Colon (tissue), 2 donors: ENCODE measurements at regions not wholly inside any gene's neighbourhood (a gene's known extent, or its start where the extent isn't known, plus 50 kb on each side); places are given as distances from the start of the nearest gene placed in this dataset.
"Not testable (repeated sequence)": the region's sequence is repeated elsewhere in the genome, so short reads cannot be mapped to it uniquely, and the experiment has no call there.

ENCODE experiments used
- FAIRE-seq: peaks from 2 replicates; lab custom pipeline; 2012; peaks lifted over from hg19 to GRCh38; lab: Jason Lieb, UNC
- donor health status: control.
- donor health status: control.

DNA sequence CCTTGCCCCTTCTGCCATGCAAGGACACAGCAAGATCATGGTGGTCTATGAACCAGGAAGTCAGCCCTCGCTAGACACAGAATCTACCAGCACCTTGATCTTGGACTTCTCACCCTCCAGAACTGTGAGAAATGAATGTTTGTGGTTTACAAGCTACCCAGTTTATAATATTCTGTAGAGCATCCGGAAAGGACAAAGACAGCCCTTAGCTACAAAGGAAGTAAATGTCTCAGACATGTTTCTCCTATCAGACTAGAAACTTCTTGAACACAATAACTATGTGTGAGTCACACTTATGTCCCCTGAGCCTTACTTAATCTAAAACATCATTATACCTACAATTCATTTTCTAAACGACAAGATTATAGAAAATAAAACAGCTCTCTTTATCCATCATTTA, 176.7 kb downstream of the KLHL28 start:
- FAIRE-seq = no peak

DNA sequence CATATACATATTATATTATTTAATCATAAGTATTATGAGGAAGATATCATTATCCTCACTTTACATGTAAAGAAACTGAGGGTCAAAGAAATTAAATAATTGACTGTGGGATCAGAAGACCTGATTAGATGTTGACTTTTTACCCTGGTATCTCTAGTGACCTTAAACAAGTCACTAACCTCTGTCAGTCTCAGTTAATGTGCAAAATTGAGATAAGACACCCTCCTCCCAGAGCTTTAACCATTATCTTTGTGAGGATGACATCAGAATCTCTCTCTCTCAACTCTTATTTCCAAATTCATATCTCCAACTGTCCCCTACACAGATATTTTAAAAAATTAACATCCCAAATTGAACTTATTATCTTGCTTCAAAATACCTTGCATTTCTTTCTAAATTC, 177.8 kb downstream of the KLHL28 start:
- no peak for FAIRE-seq

DNA sequence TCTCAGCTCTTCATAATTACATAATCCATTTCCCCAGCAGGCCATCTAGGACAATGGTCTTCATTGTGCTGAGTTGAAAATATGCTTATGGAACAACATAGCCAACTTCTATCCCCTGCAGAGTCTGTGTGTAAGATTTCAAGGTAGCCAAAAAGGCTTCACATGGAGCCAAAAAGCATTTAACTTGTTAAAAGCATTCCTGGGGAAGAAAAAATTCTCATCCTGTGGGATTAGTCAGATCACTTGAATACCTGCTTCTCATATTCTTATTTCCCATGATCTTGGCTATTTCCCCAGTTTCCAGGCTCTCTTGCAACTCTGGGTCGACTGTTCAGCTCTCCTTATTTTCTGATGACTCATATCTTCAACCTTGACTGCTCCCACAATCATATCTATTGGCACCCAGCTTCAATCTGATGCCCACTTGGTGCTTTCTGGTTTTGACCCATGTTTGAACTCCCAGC, 178.9 kb downstream of the KLHL28 start:
- FAIRE-seq = no peak

DNA sequence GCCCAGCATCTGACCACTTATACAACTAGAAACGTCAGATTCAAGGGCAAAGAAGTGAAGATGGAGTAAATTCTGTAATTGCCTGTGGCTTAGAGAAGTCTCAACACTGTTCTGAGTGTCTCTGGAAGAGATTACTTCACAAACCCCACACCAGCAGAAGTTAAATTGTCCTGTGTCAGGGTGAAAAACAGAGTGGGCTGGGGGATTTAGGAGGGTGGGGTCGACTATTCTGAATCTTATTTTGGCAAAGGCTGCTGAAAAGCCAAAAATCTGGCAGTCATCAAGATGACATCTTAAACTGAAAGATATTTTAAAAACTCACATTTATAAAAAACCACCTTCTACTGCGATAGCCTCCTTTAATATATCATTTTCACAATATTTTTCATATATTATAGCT, 180.8 kb downstream of the KLHL28 start:
- FAIRE-seq = no peak

DNA sequence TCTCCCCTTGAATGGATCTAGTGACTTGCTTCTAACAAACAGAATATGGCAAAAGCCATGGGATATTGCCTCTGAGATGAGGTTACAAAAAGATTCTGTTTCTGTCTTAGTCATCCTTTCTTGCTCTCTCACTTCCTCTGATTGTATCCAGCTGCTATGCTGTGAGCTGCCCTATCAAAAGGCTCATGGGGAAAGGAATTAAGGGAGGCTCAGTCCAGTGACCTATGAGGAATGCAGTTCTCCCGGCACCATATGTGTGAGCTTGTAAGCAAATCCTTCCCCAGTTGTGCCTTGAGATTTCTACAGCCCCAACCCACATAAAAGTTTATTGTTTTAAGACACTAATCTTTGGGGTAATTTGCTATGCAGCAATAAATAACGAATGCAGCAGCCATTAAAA, 183.1 kb downstream of the KLHL28 start:
- no peak for FAIRE-seq

DNA sequence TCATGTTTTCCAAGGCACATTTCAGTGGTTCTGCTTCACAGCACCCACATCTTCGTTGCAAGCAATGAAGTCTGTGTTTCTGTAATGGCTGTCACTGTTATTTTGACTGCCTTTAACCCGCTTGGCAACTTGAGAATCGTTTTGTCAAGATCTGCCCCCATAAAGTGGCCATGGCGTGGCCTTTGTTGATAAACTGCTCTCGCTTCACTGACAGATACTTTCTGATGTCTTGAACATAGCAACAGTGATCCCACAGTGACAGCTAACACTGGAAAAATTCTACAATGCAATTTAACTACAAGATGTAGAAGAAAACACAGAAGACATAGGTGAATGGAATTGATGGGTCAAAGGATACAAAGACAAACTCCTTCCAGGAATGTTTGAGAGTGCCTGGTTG, 184.2 kb downstream of the KLHL28 start:
- no peak for FAIRE-seq

DNA sequence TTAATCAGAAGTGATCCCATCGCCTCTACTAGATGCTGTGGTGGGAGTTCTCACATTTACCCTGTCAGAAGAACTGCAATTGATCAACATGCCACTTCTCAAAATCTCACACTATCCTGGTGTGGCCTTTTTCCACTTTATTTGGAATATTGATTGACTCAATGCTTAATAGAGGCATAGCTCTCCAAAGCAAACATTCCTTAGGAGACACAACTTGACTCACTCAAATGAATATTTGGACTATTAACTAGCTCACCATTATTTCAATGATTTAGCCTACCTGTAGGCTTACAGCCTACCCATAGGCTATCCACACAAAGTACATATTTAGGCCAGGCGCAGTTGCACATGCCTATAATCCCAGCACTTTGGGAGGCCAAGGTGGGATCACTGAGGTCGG, 186.5 kb downstream of the KLHL28 start:
- no peak for FAIRE-seq

DNA sequence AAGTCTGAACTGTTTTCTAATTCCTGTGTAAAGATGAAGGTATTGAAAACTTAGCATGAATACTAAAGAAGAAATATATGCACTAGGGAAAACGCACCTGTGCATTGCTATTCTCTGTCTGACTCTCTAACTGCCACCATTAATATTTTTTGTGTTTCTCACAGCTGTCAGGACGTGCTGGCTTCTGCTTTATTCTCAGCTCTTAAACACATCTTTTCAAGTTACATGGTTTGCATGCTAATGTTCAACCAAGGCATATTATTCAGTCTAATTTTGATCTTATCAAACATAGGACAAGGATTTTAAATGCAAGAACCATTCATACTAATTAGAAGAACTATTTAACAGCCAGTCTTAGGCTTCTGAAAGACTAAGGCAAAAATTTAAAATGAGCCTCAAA, 187.4 kb downstream of the KLHL28 start:
- FAIRE-seq = no peak

DNA sequence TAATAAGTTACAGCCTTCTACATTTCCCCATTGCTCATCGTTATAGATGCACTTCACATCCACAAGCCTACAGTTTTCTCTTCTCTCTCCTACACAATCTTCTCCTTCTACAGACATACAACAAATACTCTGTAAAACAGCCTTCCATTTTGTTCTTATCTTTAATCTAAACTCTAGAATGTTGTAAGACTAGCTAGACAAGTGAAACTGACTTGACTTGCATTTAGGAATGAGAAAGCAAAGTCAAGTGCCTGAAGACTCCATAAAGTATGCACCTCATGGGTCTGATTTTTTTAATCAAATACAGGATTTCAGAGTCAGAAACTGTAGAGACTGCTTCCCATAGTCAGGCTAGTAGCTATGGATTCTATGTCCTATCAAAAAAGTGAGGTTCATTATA, 190.3 kb downstream of the KLHL28 start:
- no peak for FAIRE-seq

DNA sequence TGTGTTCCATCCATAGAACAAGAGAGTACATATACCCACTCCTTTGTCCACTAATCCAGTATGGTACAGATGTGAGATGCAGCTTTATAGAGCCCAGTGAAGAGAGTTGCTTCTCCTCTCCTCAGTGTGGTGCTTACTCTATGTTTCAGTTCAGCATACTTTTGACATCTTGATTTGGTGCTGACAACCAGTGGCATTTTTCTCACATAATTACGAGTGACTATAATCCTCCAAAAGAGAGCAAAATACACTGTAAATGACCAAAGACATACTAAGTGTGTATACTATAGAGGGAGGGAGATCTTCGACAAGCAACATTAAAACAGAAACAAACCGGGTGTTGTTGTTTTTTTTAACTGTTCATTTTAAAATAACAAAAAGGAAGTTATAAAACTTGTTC, 191.5 kb downstream of the KLHL28 start:
- no peak for FAIRE-seq

DNA sequence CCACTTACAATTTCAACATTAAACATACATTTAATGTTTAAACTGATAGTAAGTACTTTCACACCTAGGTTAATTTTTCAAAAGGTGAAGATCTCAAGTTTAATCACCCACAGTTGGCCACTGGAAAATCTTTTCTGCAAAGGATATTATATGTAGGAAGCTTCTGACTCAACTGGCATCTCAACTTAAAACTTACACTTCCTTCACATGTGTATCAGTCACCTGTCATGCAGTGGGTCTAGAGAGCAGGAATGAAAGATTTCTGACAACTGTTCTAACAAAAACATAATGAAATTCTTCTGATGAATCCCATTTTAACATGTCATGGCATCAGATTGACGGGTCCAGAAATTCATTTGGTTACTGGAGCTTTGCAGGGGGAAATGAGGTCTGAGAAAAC, 192.8 kb downstream of the KLHL28 start:
- no peak for FAIRE-seq

DNA sequence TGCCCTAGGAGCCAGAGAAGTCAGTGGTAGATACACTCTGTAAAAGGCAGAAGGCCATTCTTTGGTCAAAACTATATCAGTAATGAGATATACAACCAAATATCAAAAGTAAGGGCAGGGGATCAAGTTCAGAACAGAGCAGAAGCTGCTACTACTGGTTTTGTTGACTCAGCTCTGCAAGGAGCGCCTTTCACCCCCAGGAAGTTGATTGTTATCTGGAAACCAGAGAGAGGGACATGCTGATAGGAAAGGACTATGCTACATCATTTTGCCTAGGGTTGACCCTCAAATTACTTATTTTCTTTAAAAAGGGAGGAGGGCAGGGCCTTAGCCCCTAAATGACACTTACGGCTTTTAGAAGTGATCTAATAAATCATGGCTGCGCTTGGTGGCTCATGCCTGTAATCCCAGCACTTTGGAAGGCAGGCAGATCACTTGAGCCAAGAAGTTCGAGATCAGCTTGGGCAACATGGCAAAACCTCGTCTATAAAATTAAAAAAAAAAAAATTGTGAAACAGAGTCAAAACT, 194.0 kb downstream of the KLHL28 start:
- FAIRE-seq = no peak

DNA sequence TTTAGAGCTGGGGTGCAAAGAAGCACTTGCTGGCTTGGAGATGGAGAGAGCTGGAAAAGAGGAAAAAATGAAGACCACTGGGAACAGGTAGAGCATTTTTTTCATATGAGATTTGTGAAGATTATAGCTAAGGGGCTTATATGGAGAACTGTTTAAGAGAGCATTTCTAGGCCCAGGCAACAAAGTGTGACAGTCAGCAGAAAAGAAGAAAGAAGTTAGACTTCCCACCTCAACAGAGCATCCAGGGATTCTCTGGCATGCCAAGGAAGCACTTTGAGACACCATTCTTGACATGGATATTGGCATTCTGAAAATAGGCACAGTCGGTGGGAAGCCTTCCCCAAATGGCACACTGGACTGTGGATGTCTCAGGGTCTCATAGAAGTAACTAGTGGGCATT, 195.5 kb downstream of the KLHL28 start:
- no peak for FAIRE-seq

DNA sequence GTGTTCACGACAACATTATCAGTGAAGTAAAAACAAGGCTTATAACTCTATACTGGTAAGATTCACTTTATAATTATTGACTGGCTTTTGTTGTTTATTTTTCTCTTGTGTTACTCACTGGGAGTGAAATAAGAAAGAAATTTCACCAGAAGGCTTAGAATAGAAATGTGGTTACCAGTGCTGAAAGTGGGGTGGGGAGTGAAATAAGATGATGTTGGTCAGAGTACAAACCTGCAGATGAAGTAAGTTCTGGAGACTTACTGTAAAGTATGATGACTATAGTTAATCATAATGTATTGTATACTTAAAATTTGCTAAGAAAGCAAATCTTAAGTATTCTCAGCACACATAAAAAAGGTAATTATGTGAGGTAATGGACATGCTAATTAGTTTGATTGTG, 198.4 kb downstream of the KLHL28 start:
- no peak for FAIRE-seq

DNA sequence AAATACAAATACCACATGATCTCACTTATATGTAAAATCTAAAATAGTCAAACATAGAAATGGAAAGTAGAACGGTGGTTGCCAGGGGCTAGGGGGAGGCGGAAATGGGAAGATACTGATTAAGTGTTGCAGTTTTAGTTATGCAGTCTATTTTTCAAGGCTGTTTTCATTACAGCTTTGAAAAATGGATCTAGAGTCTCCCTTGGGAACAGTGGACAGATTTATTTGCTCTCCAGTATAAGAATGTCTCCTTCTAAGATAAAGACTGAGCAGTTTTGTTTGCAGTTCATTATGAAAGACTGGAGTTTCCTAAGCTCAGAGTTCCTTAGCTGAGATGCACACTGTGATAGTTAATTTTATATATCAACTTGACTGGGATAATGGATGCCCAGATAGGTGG, 202.5 kb downstream of the KLHL28 start:
- FAIRE-seq = no peak

DNA sequence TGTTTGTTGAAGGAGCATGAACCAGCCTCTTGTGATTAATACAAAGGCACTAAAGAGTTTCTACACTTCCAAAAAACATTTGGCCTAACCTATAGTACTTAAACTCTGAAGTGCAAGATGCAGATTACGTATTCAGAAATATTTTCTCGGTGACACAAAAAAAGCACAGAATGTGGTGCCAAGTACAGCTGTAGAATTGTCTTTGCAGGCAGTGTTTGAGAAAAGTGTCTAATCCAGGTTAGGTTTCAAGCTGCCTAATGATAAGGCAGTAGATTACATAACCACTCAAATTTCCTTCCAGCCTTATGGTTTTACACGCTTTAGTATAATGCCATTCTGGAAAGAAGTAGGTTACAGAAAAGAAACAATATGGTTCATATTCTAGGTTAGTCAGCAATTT, 205.2 kb downstream of the KLHL28 start:
- no peak for FAIRE-seq

DNA sequence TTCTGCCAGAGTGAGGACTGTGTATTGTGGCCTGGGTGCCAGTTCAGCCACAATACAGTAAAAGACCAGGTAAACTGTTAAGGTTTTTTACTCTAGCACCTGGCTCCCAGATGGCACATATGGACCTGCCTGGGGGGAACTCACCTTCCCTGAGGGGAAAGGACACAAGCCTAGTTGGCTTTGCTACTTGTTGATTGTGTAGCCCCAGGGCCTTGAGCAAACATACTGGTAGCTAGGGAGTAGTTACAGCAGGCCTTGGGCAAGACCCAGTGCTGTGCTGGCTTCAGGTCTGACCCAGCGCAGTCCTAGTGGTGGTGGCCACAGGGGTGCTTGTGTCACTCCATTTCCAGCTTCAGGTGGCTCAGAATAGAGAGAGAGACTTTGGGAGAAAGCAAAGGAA, 216.4 kb downstream of the KLHL28 start:
- FAIRE-seq = no peak

DNA sequence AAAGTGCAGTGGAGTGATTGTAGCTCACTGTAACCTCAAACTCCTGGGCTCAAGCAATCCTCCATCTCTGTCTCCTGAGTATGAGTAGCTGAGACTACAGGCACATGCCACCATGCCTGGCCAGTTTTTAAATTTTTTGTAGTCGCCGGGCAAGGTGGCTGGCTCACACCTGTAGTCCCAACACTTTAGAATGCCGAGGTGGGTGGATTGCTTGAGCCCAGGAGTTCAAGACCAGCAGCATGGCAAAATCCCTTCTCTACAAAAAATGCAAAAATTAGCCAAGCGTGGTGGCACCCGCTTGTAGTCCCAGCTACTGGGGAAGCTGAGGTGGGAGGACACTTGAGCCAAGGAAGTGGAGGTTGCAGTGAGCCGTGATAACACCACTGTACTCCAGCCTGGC, 219.5 kb downstream of the KLHL28 start:
- FAIRE-seq = no peak

DNA sequence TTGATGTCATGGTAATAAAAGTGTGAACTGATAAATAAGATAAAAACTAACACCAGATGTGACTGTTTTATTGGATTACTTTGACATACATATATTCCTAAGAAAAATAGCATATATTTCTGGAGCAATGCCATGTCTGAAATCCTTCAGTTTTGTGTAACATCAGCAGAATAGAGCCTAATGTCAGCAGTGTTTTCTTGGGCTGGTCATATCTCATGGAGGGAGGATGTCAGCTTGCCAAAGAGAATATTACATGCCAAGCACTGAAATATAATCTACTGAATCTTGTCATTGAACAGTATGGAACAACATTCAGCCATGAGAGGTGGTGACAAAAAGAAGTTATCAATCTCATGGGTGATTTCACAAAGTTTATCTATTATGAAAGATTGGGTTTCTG, 220.3 kb downstream of the KLHL28 start:
- no peak for FAIRE-seq

DNA sequence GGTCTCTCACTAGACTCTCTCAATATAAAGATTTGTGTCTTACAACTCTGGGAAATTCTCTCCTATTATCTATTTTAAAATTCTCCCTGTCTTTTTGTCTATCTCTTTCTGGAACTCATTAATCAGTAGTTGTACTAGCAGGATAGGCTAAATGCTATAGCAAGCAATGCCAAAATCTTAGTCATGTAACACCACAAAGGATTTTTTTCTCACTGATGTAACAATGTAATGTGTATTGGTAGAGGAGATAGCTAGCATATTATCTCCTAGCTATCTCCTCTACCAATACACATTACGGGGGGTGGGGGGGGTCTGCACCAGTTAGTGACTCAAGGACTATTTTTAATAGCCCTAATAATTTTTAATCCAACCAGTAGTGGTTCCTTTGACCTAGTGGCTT, 225.4 kb downstream of the KLHL28 start:
- no peak for FAIRE-seq

DNA sequence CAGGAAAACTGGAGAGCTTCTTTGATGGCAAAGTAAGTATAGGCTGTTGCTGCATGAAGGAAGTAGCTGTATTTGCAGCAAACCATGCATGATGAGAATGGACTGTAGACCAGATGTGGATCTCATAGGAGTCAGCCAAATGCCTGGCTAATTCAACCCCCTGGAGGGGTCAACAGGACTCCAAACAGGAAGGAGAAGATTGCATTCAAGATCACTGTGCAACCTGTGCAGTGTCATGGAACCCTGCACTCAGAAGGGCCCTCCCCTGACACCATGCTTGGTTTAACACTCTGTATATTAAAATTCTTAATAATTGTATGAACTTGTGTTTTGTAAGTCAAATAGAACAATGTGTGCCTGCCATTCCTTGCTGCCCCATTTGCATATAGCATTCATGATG, 225.1 kb upstream of the FSCB start:
- FAIRE-seq = no peak

DNA sequence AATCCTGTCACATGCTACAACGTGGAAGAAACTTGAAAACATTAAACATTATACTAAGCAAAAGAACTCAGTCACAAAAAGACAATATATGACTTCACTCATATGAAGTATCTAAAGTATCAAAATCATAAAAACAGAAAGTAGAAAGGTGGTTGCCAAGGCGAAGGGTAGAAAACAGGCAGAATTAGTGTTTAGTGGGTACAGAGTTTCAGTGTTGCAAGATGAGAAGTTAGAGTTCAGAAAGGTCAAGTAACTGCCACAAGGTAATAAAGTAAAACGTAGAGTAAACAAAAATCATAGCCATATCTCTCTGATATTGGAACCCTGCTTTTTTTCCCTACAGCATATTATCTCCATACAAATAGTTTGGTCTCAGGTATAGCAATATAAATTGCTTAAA, 223.8 kb upstream of the FSCB start:
- FAIRE-seq = no peak

DNA sequence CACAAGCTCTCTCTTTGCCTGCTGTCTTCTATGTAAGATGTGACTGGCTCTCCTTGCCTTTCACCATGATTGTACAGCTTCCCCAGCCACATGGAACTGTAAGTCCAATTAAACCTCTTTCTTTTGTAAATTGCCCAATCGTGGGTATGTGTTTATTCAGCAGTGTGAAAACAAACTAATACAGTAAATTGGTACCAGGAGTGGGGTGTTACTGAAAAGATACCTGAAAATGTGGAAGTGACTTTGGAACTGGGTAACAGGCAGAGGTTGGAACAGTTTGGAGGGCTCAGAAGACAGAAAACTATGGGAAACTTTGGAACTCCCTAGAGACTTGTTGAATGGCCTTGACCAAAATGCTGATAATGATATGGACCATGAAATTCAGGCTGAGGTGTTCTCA, 214.3 kb upstream of the FSCB start:
- FAIRE-seq = not testable (repeated sequence)

DNA sequence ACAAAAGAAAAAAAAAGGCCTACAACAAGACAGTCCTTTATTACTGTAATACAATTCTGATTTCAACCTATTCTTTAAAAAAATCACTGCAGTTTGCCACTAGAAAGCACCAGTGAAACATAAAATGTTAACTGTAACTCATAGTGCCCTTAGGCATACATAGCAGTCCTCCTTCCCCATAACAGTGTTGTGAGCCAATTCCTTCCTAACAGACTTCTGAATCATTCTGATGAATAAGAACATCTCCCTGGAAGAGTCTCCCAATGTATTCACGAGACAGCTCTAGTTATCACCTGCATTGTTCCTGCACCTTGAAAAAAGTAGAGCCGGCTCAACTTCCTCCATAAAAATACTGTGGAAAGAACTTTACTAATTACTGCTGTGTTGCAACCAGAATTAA, 213.6 kb upstream of the FSCB start:
- FAIRE-seq = no peak
